Activated T-cell treated with anti-CD3 and anti-CD28 coated beads, Interleukin-2, amount 50 U/mL, for 72 hours (primary cell): ENCODE measurements at regions not wholly inside any gene's neighbourhood (a gene's known extent, or its start where the extent isn't known, plus 50 kb on each side); places are given as distances from the start of the nearest gene placed in this dataset.
A peak's percentile ranks its signal among the peaks of the same experiment; 100 is the strongest.
"Not testable (repeated sequence)": the region's sequence is repeated elsewhere in the genome, so short reads cannot be mapped to it uniquely, and the experiment has no call there.

Experiments used
- ATAC-seq, 2 donors: fragments of 150-1000 bp; cut with Tn5 transposase; replicated peaks in 1 of 2; 2 replicates each; pipeline ENCODE4 v1.10.0; 2021; ENCODE audit warnings: moderate library complexity in 2 of 2, mild to moderate bottlenecking in 1 of 2
- DNase-seq, 2 donors: peaks; one replicate each; pipeline ENCODE4 v3.0.0; 2021 to 2022; ENCODE audit warnings: mixed read lengths in 1 of 2
- H3K27ac Mint-ChIP-seq: one replicate; pipeline ENCODE4 v1.8.0; 2022; ENCODE audit warnings: mild to moderate bottlenecking, moderate library complexity, mixed read lengths
- H3K27me3 Mint-ChIP-seq: one replicate; pipeline ENCODE4 v1.8.0; 2022; ENCODE audit warnings: low read depth, mixed read lengths
- H3K36me3 Mint-ChIP-seq, 2 donors: one replicate each; pipeline ENCODE4 v1.8.0; 2022; ENCODE audit warnings: mixed read lengths in 2 of 2, mild to moderate bottlenecking in 1 of 2; ENCODE audit not compliant: insufficient read depth in 2 of 2
- H3K4me1 Mint-ChIP-seq: one replicate; pipeline ENCODE4 v1.8.0; 2022; ENCODE audit warnings: low read depth, mixed read lengths
- H3K4me3 Mint-ChIP-seq, 2 donors: one replicate each; pipeline ENCODE4 v1.8.0; 2022; ENCODE audit warnings: mild to moderate bottlenecking in 2 of 2, mixed read lengths in 2 of 2, moderate library complexity in 2 of 2
- H3K9me3 Mint-ChIP-seq, 2 donors: one replicate each; pipeline ENCODE4 v1.8.0; 2022; ENCODE audit warnings: mixed read lengths in 2 of 2

- ATAC-seq = no peak
- Mint-ChIP-seq H3K27ac (no peak overlapping the region), H3K4me3 (no peak overlapping the region), H3K36me3 (peaks cover 0 to 2% of the 10 kb centered on the region in 2 donors), H3K4me1 (peaks cover 19% of the 10 kb centered on the region), H3K9me3 (no peaks in the 10 kb centered on the region), H3K27me3 (peaks cover 31% of the 10 kb centered on the region)
- DNase-seq = no peak
Measured at GRCh38 chr2:39487398-39488250, 50.5 kb upstream of the MAP4K3 start.

- no peak for ATAC-seq
Measured at GRCh38 chr2:39488450-39488849, 51.4 kb upstream of the MAP4K3 start.

DNA sequence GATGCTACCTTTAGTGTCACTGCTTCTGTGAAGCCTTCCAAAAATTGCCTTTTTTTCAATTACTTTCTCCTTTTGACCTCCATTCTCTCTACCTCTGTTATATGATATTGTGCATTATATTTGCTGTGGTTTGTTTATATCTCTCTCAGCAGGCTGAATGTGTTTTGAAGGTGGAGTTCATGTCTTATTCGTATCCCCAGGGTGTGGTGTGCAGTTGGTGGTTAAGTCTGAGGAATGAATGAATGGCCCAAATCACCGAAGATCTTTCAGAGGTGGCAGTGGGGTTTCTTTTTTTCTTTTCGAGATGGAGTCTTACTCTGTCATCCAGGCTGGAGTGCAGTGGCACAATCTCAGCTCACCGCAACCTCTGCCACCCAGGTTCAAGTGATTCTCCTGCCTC is 53.5 kb upstream of the MAP4K3 start:
- no peak for DNase-seq
- Mint-ChIP-seq H3K4me1 (peaks cover 37% of the 10 kb centered on the region), H3K4me3 (no peak overlapping the region)

More at GRCh38 chr2:39488450-39488849, 51.4 kb upstream of the MAP4K3 start:
- H3K27ac Mint-ChIP-seq = no peak overlapping the region
- H3K36me3 Mint-ChIP-seq = peaks cover 0 to 2% of the 10 kb centered on the region in 2 donors
- H3K27me3 Mint-ChIP-seq = peaks cover 33% of the 10 kb centered on the region
- H3K4me3 Mint-ChIP-seq = no peak overlapping the region
- peaks cover 25% of the 10 kb centered on the region for H3K4me1 Mint-ChIP-seq
- DNase-seq = no peak
- no peaks in the 10 kb centered on the region for H3K9me3 Mint-ChIP-seq

DNA sequence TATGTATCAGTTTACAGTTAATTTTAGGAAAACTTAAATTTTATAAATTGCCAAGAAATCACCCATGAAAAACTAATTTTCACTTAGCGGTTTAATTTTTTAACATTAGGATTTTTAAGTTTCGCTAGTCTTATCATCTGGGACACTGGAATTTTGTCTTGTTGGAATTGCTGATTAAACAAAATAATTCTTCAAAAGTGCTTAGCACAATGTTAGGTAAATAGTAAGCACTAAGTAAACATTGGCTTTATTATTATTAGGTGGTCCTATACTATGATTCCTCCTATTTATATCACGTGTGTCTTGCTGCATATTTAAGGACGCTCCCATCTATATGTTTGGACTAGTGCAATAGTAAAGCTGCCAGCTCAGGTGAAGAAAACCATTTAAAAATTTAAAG is 54.6 kb upstream of the MAP4K3 start:
- peaks cover 15% of the 10 kb centered on the region for H3K27me3 Mint-ChIP-seq
- no peaks in the 10 kb centered on the region for H3K9me3 Mint-ChIP-seq
- ATAC-seq (peak in 1 of 2 donors; percentile 21), DNase-seq (no peak)
- peak overlapping the region; percentile 29 to 69 for H3K4me3 Mint-ChIP-seq
- peak overlapping the region; percentile 85 for H3K27ac Mint-ChIP-seq
- peaks cover 47% of the 10 kb centered on the region for H3K4me1 Mint-ChIP-seq
- peaks cover 3% of the 10 kb centered on the region in 2 donors for H3K36me3 Mint-ChIP-seq

More for the DNA sequence above, 53.5 kb upstream of the MAP4K3 start:
- Mint-ChIP-seq H3K9me3 (no peaks in the 10 kb centered on the region), H3K27ac (no peak overlapping the region), H3K27me3 (peaks cover 25% of the 10 kb centered on the region), H3K36me3 (peaks cover 0 to 3% of the 10 kb centered on the region in 2 donors)
- no peak for ATAC-seq

GRCh38 chr2:39492095-39492590 is 55.1 kb upstream of the MAP4K3 start:
- peak; percentile 54 to 58 for DNase-seq
- peaks cover 10% of the 10 kb centered on the region for H3K27me3 Mint-ChIP-seq
- H3K4me3 Mint-ChIP-seq = peak overlapping the region; percentile 52 to 69
- peak overlapping the region; percentile 85 for H3K27ac Mint-ChIP-seq
- no peaks in the 10 kb centered on the region for H3K9me3 Mint-ChIP-seq
- peaks cover 52% of the 10 kb centered on the region for H3K4me1 Mint-ChIP-seq
- H3K36me3 Mint-ChIP-seq = peaks cover 3% of the 10 kb centered on the region in 2 donors
- peak; percentile 97 to 98 for ATAC-seq

DNA sequence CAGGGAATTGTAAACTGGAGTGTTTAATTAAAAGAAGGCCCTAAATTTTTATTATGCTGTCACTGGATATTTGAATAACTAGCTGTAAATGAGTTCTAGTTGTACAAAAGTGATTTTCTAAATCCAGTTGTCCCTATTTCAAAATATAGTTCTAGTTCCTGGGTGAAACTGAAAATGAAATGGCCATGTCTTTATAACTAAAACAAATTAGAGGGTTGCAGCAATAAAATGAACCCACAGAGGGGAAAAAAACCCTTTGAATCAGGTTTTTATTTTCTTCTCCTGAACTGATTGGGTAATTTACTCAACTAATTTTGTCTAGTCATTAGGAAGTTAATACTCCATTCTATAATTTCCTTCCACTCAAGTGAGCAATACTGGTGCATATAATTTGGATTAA is 55.6 kb upstream of the MAP4K3 start:
- Mint-ChIP-seq H3K36me3 (peaks cover 3% of the 10 kb centered on the region in 2 donors), H3K27me3 (peaks cover 10% of the 10 kb centered on the region), H3K9me3 (no peaks in the 10 kb centered on the region), H3K27ac (no peak overlapping the region), H3K4me3 (peak overlapping the region; percentile 52 to 69), H3K4me1 (peaks cover 57% of the 10 kb centered on the region)
- DNase-seq (no peak), ATAC-seq (no peak)

GRCh38 chr2:39494784-39495251 is 57.7 kb upstream of the MAP4K3 start:
- DNase-seq = peak in 1 of 2 donors; percentile 24
- Mint-ChIP-seq H3K4me1 (peaks cover 57% of the 10 kb centered on the region), H3K27me3 (peaks cover 12% of the 10 kb centered on the region), H3K9me3 (peaks cover 0 to 1% of the 10 kb centered on the region in 2 donors), H3K27ac (no peak overlapping the region), H3K36me3 (peaks cover 4 to 6% of the 10 kb centered on the region in 2 donors), H3K4me3 (no peak overlapping the region)
- peak; percentile 36 to 38 for ATAC-seq

GRCh38 chr2:39497082-39497801 is 60.2 kb upstream of the MAP4K3 start:
- H3K27me3 Mint-ChIP-seq = peaks cover 29% of the 10 kb centered on the region

GRCh38 chr2:39498176-39498575 is 61.1 kb upstream of the MAP4K3 start:
- peaks cover 37% of the 10 kb centered on the region for H3K27me3 Mint-ChIP-seq

More at GRCh38 chr2:39497082-39497801, 60.2 kb upstream of the MAP4K3 start:
- peaks cover 4% of the 10 kb centered on the region in 2 donors for H3K36me3 Mint-ChIP-seq
- no peak overlapping the region for H3K4me3 Mint-ChIP-seq
- ATAC-seq (no peak), DNase-seq (no peak)
- H3K9me3 Mint-ChIP-seq = peaks cover 1 to 3% of the 10 kb centered on the region in 2 donors
- H3K4me1 Mint-ChIP-seq = peaks cover 48% of the 10 kb centered on the region
- H3K27ac Mint-ChIP-seq = no peak overlapping the region

GRCh38 chr2:39498786-39499185 is 61.7 kb upstream of the MAP4K3 start:
- Mint-ChIP-seq H3K4me3 (no peak overlapping the region), H3K27me3 (peaks cover 32% of the 10 kb centered on the region), H3K27ac (no peak overlapping the region), H3K36me3 (peaks cover 4% of the 10 kb centered on the region in 2 donors), H3K9me3 (peaks cover 1 to 3% of the 10 kb centered on the region in 2 donors), H3K4me1 (peaks cover 33% of the 10 kb centered on the region)
- ATAC-seq (no peak), DNase-seq (no peak)

More at GRCh38 chr2:39498176-39498575, 61.1 kb upstream of the MAP4K3 start:
- H3K27ac Mint-ChIP-seq, DNase-seq, ATAC-seq, H3K9me3 Mint-ChIP-seq, H3K4me3 Mint-ChIP-seq, H3K36me3 Mint-ChIP-seq: not testable (repeated sequence)
- H3K4me1 Mint-ChIP-seq = peaks cover 38% of the 10 kb centered on the region

DNA sequence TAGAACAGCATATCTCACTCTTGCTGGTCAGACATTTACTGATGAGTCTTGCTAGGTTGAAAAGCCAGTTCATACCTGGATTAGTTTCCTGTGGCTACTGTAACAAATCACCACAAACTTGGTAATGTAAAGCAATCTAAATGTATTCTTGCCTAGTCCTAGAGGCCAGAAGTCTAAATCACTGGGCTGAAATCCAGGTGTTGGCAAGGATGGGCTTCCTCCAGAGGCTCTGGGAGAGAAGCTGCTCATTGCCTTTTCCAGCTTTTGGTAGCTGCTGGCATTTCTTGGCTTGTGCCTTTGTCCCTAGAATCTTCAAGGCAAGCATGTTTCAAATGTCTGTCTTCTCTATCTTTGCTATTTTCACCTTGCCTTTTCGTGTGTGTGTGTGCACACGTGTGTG is 62.3 kb upstream of the MAP4K3 start:
- no peak for DNase-seq
- H3K4me3 Mint-ChIP-seq = no peak overlapping the region
- peaks cover 4% of the 10 kb centered on the region in 2 donors for H3K36me3 Mint-ChIP-seq
- H3K27ac Mint-ChIP-seq = no peak overlapping the region
- no peak for ATAC-seq
- H3K4me1 Mint-ChIP-seq = peaks cover 33% of the 10 kb centered on the region
- peaks cover 1 to 3% of the 10 kb centered on the region in 2 donors for H3K9me3 Mint-ChIP-seq
- H3K27me3 Mint-ChIP-seq = peaks cover 36% of the 10 kb centered on the region

GRCh38 chr2:39501412-39501811 is 64.3 kb upstream of the MAP4K3 start:
- peaks cover 41% of the 10 kb centered on the region for H3K27me3 Mint-ChIP-seq
- no peak for DNase-seq
- peaks cover 1 to 2% of the 10 kb centered on the region in 2 donors for H3K36me3 Mint-ChIP-seq
- ATAC-seq = no peak
- peaks cover 1 to 3% of the 10 kb centered on the region in 2 donors for H3K9me3 Mint-ChIP-seq
- H3K4me1 Mint-ChIP-seq = peaks cover 12% of the 10 kb centered on the region
- H3K27ac Mint-ChIP-seq = no peak overlapping the region
- H3K4me3 Mint-ChIP-seq = no peak overlapping the region

DNA sequence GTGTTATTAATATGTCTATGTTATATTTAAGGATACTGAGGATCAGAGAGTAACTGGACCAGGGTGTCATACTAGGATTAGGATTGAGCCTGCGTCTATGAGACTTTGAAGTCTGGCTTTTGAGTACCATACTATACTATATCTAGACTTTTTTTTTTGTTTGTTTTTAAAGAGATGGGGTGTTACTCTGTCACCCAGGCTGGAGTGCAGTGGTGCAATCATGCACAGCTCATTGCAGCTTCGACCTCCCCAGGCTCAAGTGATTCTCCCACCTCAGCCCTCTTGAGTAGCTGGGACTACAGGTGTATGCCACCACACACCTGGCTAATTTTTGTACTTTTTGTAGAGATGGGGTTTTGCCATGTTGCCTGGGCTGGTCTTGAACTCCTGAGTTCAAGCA is 66.2 kb upstream of the MAP4K3 start:
- Mint-ChIP-seq H3K4me1 (no peaks in the 10 kb centered on the region), H3K36me3 (peaks cover 0 to under 1% of the 10 kb centered on the region in 2 donors), H3K27ac (no peak overlapping the region), H3K9me3 (peaks cover 1 to 3% of the 10 kb centered on the region in 2 donors), H3K4me3 (no peak overlapping the region), H3K27me3 (peaks cover 47% of the 10 kb centered on the region)
- ATAC-seq (no peak), DNase-seq (no peak)
